Dermis blood vessel endothelial cell (primary cell): ENCODE measurements at regions not wholly inside any gene's neighbourhood (a gene's known extent, or its start where the extent isn't known, plus 50 kb on each side); places are given as distances from the start of the nearest gene placed in this dataset.
"Not testable (repeated sequence)": the region's sequence is repeated elsewhere in the genome, so short reads cannot be mapped to it uniquely, and the experiment has no call there.

Source experiments
- DNase-seq: peaks from one replicate; pipeline ENCODE4 v3.0.0; 2010

- peak; percentile 25 for DNase-seq
Observed at GRCh38 chr10:90197766-90198165, 496.4 kb downstream of the KIF20B start.

GRCh38 chr10:90199093-90199492 is 497.7 kb downstream of the KIF20B start:
- peak; percentile 63 for DNase-seq

DNA sequence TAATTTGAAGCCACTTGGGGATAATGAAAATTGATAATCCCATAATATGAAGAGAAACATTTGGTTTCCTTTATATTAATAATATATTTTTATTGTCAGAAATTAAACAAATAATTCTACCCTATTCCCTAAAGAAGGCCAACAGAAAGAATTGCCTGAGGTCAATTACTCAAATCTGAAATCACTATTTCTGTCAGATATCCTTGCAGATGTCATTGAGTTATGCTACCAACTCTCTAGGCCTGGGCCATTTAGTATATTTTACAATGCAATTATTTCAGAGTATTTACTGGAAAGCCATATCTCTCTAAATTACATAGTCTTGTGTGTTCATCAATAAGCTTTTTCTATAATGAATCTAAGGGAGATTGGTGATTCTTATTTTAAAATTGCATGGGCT is 498.1 kb downstream of the KIF20B start:
- no peak for DNase-seq

GRCh38 chr10:90204131-90204955 is 503.0 kb downstream of the KIF20B start:
- no peak for DNase-seq

GRCh38 chr10:90204956-90205314 is 503.5 kb downstream of the KIF20B start:
- no peak for DNase-seq

DNA sequence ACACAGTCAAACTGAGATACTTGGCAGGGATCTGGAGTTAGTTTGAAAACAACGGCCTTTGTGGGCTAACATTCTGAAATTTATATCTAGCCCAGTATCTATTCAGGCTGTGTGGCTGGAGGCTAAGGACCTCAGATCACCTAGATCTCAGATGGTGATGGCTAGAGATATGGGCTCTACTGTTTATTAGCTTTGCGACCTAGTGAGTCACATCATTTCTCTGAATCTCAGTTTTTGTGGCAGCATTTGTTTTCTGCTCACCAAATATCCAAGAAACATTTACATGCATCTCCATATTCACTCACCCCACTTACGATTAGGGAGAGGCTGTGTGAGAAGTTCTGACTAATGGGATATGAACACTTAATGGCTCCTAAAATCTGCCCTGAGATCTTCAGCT is 503.9 kb downstream of the KIF20B start:
- no peak for DNase-seq

GRCh38 chr10:90213346-90213745 is 512.0 kb downstream of the KIF20B start:
- peak; percentile 2 for DNase-seq

GRCh38 chr10:90218846-90219245 is 517.5 kb downstream of the KIF20B start:
- DNase-seq = no peak

DNA sequence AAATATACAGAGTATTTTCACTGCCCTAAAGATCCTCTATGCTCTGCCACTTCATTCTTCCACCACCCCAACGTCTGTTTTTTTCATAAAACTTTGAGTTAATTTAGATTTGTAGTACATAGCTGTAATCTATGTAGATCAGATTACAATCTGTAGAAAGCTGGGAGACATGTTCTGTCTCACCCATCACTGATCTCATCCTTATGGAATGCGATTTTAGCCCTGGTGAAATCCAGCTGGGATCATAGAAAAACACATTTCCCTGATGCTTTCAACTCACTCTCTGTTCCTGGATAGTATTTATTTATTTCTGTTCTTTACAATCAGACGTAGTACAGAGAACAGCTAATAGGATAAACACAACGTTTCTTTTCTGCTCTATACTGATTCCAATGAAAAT is 521.0 kb downstream of the KIF20B start:
- DNase-seq = peak; percentile 20

DNA sequence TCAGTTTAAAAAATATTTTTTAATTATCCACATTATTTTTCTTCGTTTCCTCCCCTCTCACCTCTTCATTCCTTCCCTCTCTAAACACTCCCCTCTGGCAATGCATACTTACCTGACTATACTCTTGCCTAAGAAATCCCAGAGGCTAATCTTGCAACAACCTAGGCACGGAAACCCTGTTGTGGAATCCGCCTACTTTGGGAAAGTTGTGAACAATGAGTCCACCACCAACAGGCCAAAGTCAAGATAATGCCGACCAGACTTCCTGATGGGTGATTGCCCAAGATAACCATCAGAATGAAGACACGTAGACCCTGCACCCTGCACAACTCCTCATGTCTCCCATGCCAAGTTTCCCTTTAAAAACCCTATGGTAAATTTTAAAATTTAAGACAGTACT is 521.5 kb downstream of the KIF20B start:
- DNase-seq = no peak

- DNase-seq = no peak
Observed at GRCh38 chr10:90224791-90225566, 523.6 kb downstream of the KIF20B start.

- DNase-seq = no peak
Observed at GRCh38 chr10:90226517-90226916, 525.1 kb downstream of the KIF20B start.

DNA sequence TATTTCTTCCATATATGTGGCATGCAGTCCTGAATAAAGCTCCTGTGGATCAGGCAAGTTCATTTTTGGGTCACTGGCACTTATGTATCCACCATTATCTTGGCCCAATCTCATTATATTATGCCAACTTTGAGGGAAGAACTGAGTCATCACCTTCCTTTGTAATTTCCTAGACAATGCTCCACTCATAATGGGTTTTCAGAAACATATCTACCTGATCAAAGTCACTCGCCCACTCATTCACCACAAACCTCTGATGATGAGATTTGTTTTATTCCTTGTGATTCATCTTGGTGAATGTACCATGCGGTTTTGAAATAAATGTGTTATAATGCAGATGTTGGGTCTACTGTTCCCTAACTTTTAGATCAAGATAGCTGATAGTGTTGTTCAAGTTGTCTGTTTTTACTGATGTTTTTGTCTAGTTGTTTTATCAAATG is 525.8 kb downstream of the KIF20B start:
- peak; percentile 72 for DNase-seq

DNA sequence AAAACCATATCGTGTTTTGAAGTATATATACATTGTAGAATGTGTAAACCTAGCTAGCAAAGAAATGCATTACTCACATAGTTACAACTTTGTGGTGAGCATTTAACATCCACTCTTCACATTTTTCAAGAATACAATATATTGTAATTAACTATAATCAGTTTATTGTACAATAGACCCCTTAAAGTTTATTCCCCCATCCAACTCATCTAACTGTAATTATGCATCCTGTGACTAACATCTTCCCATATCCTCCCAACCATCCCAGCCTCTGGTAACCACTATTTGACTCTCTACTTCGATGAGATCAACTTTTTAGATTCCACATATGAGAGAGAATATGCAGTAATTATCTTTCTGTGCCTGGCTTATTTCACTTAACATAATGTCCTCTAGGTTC is 526.4 kb downstream of the KIF20B start:
- no peak for DNase-seq

DNA sequence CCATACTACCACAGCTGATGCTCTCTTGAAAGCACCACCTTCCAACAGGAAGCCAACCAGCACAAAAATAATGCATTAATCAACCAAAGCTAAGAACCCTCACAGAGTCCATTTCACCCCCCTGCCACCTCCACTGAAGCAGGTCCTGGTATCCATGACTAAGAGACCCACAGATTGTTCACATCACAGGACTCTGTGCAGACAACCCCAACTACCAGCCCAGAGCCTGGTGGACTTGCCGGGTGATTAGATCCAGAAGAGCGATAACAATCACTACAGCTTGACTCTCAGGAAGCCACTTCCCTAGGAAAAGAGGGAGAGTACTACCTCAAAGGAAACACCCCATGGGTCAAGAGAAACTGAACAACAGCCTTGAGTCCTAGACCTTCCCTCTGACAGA is 528.1 kb downstream of the KIF20B start:
- no peak for DNase-seq

- DNase-seq = not testable (repeated sequence)
Observed at GRCh38 chr10:90233805-90234204, 532.4 kb downstream of the KIF20B start.

GRCh38 chr10:90245623-90246022 is 544.2 kb downstream of the KIF20B start:
- no peak for DNase-seq

GRCh38 chr10:90250784-90251183 is 549.4 kb downstream of the KIF20B start:
- not testable (repeated sequence) for DNase-seq

- no peak for DNase-seq
Observed at GRCh38 chr10:90269699-90270098, 568.3 kb downstream of the KIF20B start.

GRCh38 chr10:90274721-90275468 is 573.5 kb downstream of the KIF20B start:
- DNase-seq = no peak

GRCh38 chr10:90276894-90277475 is 575.6 kb downstream of the KIF20B start:
- DNase-seq = no peak

- DNase-seq = no peak
Observed at GRCh38 chr10:90286406-90286805, 571.4 kb downstream of the HTR7 start.

- no peak for DNase-seq
Observed at GRCh38 chr10:90286941-90287340, 570.9 kb downstream of the HTR7 start.
